ENCODE measurements at regions not wholly inside any gene's neighbourhood (a gene's known extent, or its start where the extent isn't known, plus 50 kb on each side); places are given as distances from the start of the nearest gene placed in this dataset.

- Histone ChIP-seq H3K27me3 (ENCODE audit: insufficient read depth, low read length, poor library complexity) (no peaks in the 10 kb centered on the region), H3K4me3 (ENCODE audit: low read depth in 1 of 2, low read length in 2 of 2) (no peak overlapping the region), H4K20me1 (ENCODE audit: insufficient read depth, low read length) (no peaks in the 10 kb centered on the region), H3K36me3 (ENCODE audit: insufficient read depth, low read length) (no peaks in the 10 kb centered on the region), H3K4me2 (ENCODE audit: insufficient read depth, low read length) (no peak overlapping the region), H3K4me1 (ENCODE audit: insufficient read depth, low read length) (no peaks in the 10 kb centered on the region), H3K27ac (ENCODE audit: low read length) (no peak overlapping the region), H2AFZ (ENCODE audit: low read depth, low read length) (no peak overlapping the region), H3K79me2 (ENCODE audit: insufficient read depth, low read length) (no peaks in the 10 kb centered on the region), H3K9ac (ENCODE audit: low read depth, low read length) (no peak overlapping the region), H3K9me3 (ENCODE audit: insufficient read depth, low read length, severe bottlenecking) (no peaks in the 10 kb centered on the region)
- DNase-seq (no peak), ATAC-seq (ENCODE audit: insufficient read depth, low read depth) (no peak)
- TF ChIP-seq EZH2 (IDR thresholded peaks at IDR 0.05; ENCODE audit: borderline replicate concordance, low read depth, low read length, severe bottlenecking) (no peak), CTCF (IDR thresholded peaks at IDR 0.05; ENCODE audit: borderline replicate concordance, extremely low read depth, low read length, poor library complexity, severe bottlenecking) (no peak)
These were observed 773.4 kb upstream of the NOVA1 start for GRCh38 chr14:27371209-27371608.

GRCh38 chr14:27371868-27372267 is 774.0 kb upstream of the NOVA1 start:
- Histone ChIP-seq H3K36me3 (ENCODE audit: insufficient read depth, low read length) (no peaks in the 10 kb centered on the region), H3K27ac (ENCODE audit: low read length) (no peak overlapping the region), H4K20me1 (ENCODE audit: insufficient read depth, low read length) (no peaks in the 10 kb centered on the region), H3K79me2 (ENCODE audit: insufficient read depth, low read length) (no peaks in the 10 kb centered on the region), H3K9ac (ENCODE audit: low read depth, low read length) (no peak overlapping the region), H3K4me3 (ENCODE audit: low read depth in 1 of 2, low read length in 2 of 2) (no peak overlapping the region), H3K9me3 (ENCODE audit: insufficient read depth, low read length, severe bottlenecking) (no peaks in the 10 kb centered on the region), H2AFZ (ENCODE audit: low read depth, low read length) (no peak overlapping the region), H3K4me2 (ENCODE audit: insufficient read depth, low read length) (no peak overlapping the region), H3K27me3 (ENCODE audit: insufficient read depth, low read length, poor library complexity) (no peaks in the 10 kb centered on the region), H3K4me1 (ENCODE audit: insufficient read depth, low read length) (no peaks in the 10 kb centered on the region)
- TF ChIP-seq EZH2 (IDR thresholded peaks at IDR 0.05; ENCODE audit: borderline replicate concordance, low read depth, low read length, severe bottlenecking) (no peak), CTCF (IDR thresholded peaks at IDR 0.05; ENCODE audit: borderline replicate concordance, extremely low read depth, low read length, poor library complexity, severe bottlenecking) (no peak)
- DNase-seq (no peak), ATAC-seq (ENCODE audit: insufficient read depth, low read depth) (no peak)

DNA sequence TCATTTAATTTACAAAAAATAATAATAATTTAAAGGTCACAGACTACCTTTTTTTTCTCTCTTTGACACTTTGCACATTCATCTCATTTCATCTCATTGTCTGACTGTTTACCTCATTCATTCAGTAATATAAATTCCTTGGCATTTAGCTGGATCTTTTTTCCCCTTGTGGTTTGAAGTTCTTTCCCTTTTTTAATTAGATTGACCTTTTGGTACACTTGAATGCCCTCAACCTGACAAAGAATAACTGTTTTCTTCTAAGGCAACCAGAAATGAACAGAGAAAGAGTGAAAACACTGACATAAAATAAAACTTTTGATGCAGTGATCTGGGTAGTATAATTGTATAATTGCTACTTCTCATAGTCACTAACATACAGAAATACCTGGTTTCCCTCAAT is 774.9 kb upstream of the NOVA1 start:
- TF ChIP-seq CTCF (IDR thresholded peaks at IDR 0.05; ENCODE audit: borderline replicate concordance, extremely low read depth, low read length, poor library complexity, severe bottlenecking) (no peak), EZH2 (IDR thresholded peaks at IDR 0.05; ENCODE audit: borderline replicate concordance, low read depth, low read length, severe bottlenecking) (no peak)
- no peak for ATAC-seq (ENCODE audit: insufficient read depth, low read depth)
- H3K27ac ChIP-seq (ENCODE audit: low read length) = no peak overlapping the region
- H4K20me1 ChIP-seq (ENCODE audit: insufficient read depth, low read length) = no peaks in the 10 kb centered on the region
- H3K4me3 ChIP-seq (ENCODE audit: low read depth in 1 of 2, low read length in 2 of 2) = no peak overlapping the region
- no peaks in the 10 kb centered on the region for H3K9me3 ChIP-seq (ENCODE audit: insufficient read depth, low read length, severe bottlenecking)
- DNase-seq = no peak
- H3K36me3 ChIP-seq (ENCODE audit: insufficient read depth, low read length) = no peaks in the 10 kb centered on the region
- no peak overlapping the region for H3K9ac ChIP-seq (ENCODE audit: low read depth, low read length)
- no peaks in the 10 kb centered on the region for H3K4me1 ChIP-seq (ENCODE audit: insufficient read depth, low read length)
- H3K27me3 ChIP-seq (ENCODE audit: insufficient read depth, low read length, poor library complexity) = no peaks in the 10 kb centered on the region
- H2AFZ ChIP-seq (ENCODE audit: low read depth, low read length) = no peak overlapping the region
- no peaks in the 10 kb centered on the region for H3K79me2 ChIP-seq (ENCODE audit: insufficient read depth, low read length)
- H3K4me2 ChIP-seq (ENCODE audit: insufficient read depth, low read length) = no peak overlapping the region

- no peak overlapping the region for H3K9ac ChIP-seq (ENCODE audit: low read depth, low read length)
- no peak overlapping the region for H3K4me2 ChIP-seq (ENCODE audit: insufficient read depth, low read length)
- no peak overlapping the region for H3K4me3 ChIP-seq (ENCODE audit: low read depth in 1 of 2, low read length in 2 of 2)
These were observed 786.3 kb upstream of the NOVA1 start for GRCh38 chr14:27384124-27384523.

More at GRCh38 chr14:27384124-27384523, 786.3 kb upstream of the NOVA1 start:
- no peaks in the 10 kb centered on the region for H3K9me3 ChIP-seq (ENCODE audit: insufficient read depth, low read length, severe bottlenecking)
- H3K79me2 ChIP-seq (ENCODE audit: insufficient read depth, low read length) = no peaks in the 10 kb centered on the region
- no peaks in the 10 kb centered on the region for H3K27me3 ChIP-seq (ENCODE audit: insufficient read depth, low read length, poor library complexity)
- no peaks in the 10 kb centered on the region for H4K20me1 ChIP-seq (ENCODE audit: insufficient read depth, low read length)
- no peak for TF ChIP-seq CTCF (IDR thresholded peaks at IDR 0.05; ENCODE audit: borderline replicate concordance, extremely low read depth, low read length, poor library complexity, severe bottlenecking)
- no peak for TF ChIP-seq EZH2 (IDR thresholded peaks at IDR 0.05; ENCODE audit: borderline replicate concordance, low read depth, low read length, severe bottlenecking)
- H3K4me1 ChIP-seq (ENCODE audit: insufficient read depth, low read length) = no peaks in the 10 kb centered on the region
- no peak overlapping the region for H2AFZ ChIP-seq (ENCODE audit: low read depth, low read length)
- H3K27ac ChIP-seq (ENCODE audit: low read length) = no peak overlapping the region
- no peak for DNase-seq
- H3K36me3 ChIP-seq (ENCODE audit: insufficient read depth, low read length) = no peaks in the 10 kb centered on the region
- ATAC-seq (ENCODE audit: insufficient read depth, low read depth) = no peak
